HG02763 (cell line): ENCODE measurements at regions not wholly inside any gene's neighbourhood (a gene's known extent, or its start where the extent isn't known, plus 50 kb on each side); places are given as distances from the start of the nearest gene placed in this dataset.

Source experiments
- ATAC-seq: cut with Tn5 transposase; IDR thresholded peaks from one replicate; pipeline ENCODE4 v1.9.1; 2021; ENCODE audit warnings: mild to moderate bottlenecking, moderate library complexity; ENCODE audit not compliant: unreplicated experiment

DNA sequence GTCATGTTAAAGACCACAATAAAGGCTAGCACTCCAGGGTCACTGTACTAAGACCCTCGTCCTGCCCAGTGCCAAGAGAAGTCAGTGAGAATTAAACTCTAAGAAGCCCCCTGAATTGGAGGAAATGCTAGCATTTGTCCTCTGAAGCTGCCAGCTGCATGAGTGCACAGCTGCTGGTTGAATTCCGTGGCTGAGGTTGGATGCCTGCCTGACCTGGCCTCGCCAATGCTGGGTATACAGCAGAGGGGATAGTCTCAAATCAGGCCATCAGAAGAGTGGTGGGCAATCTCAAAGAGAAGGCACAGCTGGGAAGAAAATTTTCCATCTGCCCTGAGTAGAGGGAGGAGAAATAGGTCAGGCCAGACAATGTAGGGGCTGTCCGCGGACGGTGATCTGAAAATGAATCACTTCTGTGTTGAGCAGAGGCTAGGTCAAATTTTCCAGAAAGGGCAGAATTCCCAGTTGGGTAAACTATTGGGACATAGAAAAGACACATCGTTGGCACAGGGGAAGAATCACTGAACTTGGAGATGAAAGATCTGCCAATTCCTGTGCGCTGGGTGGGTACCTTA is 110.5 kb upstream of the AGAP1 start:
- ATAC-seq: no peak

DNA sequence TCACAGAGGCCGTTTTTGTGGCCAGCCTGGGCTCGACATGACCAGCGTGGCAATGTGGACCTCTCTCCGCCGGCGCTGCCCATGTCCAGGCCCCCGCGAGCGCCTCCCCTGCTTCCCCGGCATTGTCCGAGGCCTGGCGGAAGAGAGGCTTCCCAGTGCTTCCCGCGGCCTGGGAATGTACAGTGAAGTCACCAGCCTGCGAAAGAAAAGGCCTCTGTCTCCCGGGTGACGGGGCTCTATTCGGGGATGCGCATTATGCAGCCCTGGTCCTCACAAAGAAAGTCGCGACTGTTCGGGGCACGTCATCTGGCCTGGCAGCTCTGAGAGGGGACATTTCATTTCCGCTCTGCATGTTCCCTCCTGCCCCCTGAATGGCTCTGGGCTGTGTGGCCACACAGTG is 109.2 kb upstream of the AGAP1 start:
- ATAC-seq: no peak

GRCh38 chr2:235389626-235390025 is 104.2 kb upstream of the AGAP1 start:
- ATAC-seq: no peak

DNA sequence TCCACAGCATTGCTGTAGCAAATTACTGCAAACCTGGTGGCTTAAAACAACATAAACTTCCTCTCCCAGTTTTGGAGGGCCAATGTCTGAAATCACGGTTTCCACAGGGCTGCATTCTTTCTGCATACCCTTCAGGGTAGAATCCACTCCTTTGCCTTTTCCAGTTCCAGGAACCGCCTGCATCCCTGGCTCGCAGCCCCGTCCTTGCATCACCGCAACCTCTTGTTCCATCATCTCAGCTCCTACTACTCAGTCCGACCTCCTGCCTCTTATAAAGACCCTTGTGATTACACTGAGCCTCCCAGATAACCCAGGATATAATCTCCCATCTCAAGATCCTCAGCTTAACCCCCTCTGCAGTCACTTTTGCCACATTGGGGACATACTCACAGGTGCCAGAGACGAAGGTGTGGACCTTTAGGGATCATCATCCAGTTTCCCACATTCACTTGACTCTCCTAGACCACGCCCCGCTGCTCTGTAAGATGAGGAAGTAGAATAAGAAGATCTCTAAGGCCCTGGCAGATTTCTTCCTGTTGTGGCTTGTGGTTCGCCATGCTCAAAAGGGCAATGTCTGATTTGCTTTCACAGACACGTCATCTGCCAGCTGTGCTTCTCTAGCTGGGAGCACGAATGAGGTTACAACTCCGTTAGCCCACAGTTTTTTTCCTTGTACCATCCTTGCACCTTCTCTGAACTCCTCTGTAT is 103.6 kb upstream of the AGAP1 start:
- no peak for ATAC-seq

DNA sequence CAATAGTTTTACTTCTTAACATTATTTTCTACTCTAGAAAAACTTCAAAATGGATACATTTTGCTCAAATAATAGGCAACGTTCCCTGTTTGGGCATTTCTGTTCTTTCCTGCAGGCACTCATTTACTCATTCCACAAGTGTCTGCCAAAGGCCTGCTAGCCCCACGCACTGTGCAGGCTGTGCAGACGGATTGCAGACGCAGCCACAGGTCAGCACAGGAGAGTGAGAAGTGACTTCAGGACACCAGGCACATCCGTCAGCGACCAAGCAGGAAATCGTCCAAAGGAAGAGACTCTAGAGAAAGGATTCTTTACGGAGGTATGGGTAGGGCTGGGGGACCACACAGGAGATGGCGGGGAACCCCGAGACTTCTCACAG is 103.0 kb upstream of the AGAP1 start:
- no peak for ATAC-seq

DNA sequence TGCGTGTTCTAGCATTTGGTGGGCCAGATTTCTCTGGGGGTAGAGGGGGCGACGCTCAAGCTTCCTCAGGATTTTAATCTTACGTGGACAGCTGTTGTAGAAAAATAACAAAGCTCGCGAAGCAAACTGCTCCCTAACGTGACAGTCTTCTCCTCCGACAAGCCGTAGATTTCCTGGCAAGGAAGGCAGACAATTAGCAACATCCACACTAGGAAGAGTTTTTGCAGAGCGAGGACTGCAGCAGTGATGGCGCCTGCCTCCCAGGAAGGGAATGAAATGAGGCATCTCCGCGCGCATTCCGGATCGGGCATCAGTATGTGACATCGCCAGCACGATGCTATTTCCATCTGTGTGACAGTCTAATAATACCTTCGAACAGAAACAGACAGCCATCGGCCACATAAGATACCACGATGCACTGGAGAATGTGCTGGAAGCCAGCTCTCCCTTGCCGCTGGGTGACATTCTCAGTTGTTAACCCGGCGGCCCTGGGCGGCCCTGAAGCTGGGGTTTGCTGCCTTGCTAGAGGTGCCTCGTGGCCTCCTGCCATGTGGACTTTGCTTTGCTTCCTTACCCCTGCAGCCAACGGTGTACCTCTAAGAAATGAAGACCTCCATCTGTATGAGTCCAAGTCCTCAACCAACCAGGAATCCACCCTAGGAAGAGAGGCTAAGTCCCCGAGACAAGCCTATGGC is 101.8 kb upstream of the AGAP1 start:
- no peak for ATAC-seq

DNA sequence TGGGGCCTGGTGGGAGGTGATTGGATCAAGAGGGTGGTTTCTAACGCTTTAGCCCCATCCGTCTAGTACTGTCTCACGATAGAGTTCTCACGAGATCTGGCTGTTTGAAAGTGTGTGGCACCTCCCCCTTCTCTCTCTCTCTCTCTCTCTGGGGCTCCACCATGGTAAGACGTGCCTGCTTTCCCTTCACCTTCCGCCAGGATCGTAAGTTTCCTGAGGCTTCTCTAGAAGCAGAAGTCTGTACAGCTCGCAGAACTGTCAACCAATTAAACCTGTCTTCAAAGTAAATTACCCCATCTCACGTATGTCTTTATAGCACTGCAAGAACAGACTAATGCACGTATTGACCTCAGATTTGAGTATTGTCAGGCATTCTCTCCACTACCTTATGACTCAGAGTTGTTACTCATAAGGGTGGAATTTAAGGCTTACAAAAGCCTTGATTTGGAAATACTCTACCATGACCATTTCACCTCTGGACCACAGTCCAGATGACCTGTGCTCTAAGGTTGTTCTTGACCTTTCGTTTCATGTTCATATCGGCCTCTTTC is 99.5 kb upstream of the AGAP1 start:
- ATAC-seq: no peak

- no peak for ATAC-seq
These were observed 97.6 kb upstream of the AGAP1 start for GRCh38 chr2:235396071-235396846.

- no peak for ATAC-seq
These were observed 95.5 kb upstream of the AGAP1 start for GRCh38 chr2:235398321-235398720.

GRCh38 chr2:235399895-235400294 is 93.9 kb upstream of the AGAP1 start:
- no peak for ATAC-seq

DNA sequence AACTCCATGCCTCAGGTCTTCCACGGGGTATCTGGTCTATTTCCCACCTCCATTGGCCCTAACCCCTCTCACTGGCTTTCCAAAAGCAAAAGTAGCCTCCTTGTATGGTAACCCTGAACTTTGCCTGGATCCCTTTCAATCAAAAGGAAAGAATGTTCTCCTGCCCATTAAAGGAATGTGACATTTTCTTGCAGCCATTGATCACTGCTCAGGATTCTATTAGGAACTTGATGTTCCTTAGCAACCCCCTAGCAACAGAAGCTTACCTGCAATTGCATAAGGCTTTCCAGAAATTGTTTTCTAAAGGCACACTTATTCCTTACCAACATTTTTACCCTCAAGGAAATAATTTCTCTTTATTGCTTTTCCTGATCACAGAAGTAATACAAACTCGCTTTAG is 91.4 kb upstream of the AGAP1 start:
- ATAC-seq: no peak

GRCh38 chr2:235405612-235406361 is 88.1 kb upstream of the AGAP1 start:
- no peak for ATAC-seq

DNA sequence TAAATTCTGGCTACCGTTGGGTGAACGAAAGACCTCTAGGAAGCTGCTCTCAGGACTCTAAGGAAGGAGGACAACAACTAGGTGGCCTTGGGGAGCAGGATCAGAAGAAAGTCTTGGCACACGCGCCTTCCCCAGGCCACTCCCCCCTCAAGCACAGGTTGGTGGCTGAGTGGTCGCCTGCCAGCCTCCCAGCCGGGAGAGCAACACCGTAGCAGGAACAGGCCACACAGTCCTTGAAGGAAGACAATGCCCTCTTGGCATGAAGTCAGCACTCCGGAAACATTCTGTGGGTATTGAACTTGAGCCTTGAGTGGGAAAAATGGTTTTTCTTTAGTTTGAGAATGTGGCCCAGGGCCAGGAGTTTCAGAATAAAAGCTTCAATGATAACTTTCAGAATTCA is 87.4 kb upstream of the AGAP1 start:
- ATAC-seq: no peak

DNA sequence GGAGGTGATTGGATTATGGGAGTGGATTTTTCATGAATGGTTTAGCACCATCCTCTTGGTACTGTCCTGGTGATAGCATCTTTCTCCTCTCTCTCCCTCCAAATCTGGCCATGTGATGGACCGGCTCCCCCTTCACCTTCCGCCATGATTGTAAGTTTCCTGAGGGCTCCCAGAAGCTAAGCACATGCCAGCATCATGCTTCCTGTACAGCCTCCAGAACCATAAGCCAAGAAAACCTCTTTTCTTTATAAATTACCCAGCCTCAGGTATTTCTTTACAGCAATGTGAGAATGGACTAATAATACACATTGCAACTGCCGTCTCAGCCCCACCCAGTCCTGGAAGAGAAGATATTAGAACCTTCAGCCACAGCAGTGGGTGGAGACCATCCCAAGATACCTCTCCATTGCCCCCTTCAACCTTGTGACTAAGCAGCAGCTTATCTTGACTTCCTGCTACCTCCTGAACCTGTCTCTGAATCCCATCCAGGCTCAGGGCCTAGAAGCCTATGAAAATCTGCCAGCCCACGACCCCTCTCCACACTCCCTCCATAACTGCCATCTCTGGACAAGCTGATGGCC is 81.8 kb upstream of the AGAP1 start:
- ATAC-seq: no peak

- no peak for ATAC-seq
These were observed 80.8 kb upstream of the AGAP1 start for GRCh38 chr2:235413064-235413463.

DNA sequence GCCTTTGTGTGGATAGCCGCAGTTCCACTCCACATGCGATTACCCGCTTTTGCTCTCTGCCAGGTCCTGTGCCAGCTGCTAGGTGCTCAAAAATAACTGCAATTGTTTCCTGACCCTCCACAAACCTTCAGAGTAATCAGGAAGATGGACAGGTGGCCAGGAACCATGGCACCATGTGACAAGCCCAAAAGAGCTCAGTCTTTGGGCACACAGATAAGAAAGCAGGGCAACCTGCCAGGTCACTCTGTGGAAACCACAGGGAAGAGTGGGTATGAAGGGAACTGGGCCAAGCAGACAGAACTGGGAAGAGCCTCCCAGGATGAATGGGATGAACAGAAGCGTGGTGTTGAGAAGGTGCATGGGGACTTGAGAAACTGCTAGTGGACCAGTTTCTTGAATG is 79.4 kb upstream of the AGAP1 start:
- no peak for ATAC-seq

DNA sequence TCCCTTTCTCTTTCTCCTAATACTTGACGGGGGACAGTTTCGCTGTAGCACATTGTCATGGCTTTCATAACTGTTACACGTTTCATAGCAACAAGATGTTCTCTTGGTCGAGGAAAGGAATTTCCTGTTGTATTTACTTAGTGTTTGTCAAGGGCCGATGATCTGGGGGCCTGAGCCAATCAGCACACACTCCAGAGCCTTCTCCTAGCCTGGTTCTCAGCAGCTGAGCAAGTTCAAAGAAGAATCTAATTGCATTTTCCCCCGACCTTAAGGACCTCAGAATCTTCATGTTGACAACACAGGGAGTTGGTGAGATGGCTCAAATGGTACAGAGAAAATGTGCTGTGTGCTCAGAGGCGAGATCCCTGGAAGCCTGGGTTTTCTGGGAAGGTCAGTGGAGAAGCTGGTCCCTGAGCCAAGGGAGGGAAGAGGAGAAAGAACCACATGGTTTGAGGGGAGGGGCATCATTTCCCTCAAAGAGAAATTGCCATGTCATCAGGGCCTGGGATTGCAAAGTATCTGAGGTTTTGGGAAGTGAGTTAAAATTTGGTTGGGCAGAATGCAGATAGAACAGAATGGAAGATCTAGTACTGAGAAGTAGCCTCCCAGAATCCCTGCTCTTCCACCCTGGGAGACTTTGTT is 76.9 kb upstream of the AGAP1 start:
- ATAC-seq: no peak

- ATAC-seq: no peak
These were observed 74.9 kb upstream of the AGAP1 start for GRCh38 chr2:235418918-235419317.

- ATAC-seq: no peak
These were observed 73.8 kb upstream of the AGAP1 start for GRCh38 chr2:235419996-235420395.

DNA sequence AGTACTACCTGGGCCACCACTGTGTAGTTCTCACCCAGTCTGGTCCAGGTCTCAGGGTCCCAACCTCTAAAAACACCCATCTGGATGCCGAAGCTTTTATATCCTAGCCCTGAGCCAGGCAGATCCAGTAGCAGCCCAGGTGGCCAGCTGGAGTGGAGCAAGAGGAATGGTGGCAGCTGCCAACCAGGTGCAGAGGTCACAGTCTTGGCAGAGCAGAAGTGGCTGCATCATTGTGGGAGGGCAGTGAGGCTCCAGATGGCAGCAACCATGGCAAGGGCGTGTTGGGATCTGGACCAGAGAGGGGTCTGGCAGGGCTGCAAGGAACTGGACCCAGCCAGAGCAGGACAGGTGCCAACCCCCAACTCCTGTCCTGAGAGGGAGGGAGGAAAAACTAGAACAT is 72.2 kb upstream of the AGAP1 start:
- ATAC-seq: no peak
